CD4-positive, alpha-beta T cell treated with Interleukin-17A for 4 hours (primary cell): ENCODE measurements at regions not wholly inside any gene's neighbourhood (a gene's known extent, or its start where the extent isn't known, plus 50 kb on each side); places are given as distances from the start of the nearest gene placed in this dataset.

ENCODE experiments used
- DNase-seq: peaks from one replicate; pipeline ENCODE4 v3.0.0-alpha.2; 2020; ENCODE audit warnings: mixed read lengths

DNA sequence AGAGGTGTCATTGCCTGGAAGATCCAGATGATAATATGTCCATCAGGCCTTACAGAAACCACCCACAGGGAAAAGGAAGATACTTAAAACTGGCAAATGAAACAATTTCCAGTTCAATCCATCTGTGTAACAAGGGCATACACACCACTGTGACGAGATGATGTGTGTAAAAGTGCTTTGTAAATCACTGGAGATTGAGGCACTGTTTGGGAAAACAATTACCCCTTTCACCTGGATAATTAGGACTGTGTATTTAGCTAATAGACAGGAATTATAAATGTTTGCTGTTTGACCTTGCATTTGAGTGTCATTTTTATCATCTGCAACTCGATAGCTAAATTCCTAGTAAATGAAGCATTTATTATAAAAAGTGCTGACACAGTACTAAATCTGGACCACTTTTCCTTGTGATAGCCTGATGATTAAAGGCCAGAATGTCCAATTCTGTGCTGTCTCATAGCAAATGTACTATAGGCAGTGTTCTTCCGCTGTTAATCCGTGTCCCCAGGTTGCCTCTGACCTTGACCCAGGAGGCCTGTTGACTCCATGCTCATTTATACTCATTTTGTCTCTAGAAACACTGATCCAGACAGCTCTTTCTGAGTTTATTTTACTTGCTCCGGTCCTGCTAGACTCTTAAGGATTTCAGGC is 105.8 kb downstream of the LACC1 start:
- DNase-seq: no peak

DNA sequence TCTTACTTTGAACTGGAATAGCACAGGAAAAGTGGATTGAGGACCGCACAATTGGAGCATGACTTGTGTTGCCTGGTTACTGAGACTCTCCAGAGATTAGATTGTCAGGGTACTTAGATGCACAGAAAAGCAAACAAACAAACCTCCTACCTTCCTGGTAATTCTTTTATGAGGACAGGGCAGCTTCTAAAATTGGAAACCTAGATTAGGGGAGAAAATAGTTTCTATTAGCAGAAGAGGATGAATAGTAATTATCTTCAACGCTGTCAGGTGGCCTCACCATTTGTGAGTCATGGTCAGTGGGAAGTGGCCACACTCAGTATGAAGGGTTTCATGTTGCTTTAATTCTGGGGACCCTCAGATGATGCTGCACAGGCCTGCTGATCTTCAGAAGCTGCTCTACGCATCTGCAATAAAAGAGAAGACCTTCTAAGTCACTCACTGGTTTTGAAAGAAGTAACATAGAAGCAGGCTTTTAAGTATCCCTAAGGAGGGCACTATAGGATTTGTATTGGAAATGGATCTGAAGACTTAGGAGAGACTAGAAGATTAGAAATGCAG is 106.8 kb downstream of the LACC1 start:
- no peak for DNase-seq

DNA sequence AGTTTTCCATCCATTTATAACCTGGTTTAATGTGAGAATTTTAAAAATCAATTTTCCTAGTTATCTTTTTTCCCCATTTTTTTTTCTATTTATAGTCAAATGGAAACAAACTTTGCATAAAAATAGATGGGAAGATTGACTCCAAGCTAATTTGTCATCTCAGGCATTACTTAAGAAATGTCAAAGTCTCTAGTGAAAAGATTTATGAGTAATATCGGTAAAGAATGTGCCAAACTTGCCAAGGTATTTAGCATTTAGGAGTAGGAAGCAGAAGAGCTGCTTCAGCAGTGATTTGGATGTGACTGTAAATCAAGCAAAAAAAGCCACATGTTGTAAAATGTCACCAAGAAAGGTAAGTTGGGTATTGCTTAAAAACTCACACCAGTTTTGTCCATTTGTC is 108.6 kb downstream of the LACC1 start:
- no peak for DNase-seq

DNA sequence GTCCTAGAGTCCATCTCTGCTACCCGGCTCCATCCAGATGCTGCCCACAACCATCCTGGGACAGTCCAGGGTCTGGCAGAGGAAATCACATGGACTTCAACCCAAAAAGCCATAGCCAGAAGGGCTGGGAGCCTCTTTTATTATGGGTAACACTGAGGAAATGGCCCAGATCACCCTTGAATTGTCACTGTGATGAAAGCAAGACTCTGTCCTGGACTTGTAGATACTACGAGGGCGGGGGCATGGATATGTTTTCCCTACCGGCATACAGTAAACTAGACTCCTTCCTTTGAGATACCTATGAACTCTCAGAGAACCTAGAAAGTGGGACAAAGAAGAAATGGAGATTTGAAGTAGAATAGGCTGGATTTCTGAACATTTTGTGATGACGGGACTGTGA is 110.3 kb downstream of the LACC1 start:
- no peak for DNase-seq

DNA sequence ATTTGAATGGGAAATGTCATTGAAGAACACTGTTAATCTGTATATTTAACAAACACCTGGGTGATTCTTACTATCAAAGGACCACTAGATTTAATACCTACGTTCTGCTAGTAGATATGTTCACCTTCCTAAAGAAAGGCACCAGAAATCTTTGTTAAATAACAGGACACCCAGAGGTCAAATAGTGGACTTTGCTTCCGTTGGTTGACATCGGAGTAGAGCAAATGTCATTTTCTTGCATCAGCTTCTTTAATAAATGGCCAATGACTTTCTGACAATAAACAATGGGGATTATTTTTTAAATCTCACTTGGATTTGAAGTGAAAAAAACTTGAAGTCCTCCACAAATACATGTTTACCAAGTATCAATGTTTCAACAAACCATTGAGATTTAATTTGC is 111.1 kb downstream of the LACC1 start:
- no peak for DNase-seq

DNA sequence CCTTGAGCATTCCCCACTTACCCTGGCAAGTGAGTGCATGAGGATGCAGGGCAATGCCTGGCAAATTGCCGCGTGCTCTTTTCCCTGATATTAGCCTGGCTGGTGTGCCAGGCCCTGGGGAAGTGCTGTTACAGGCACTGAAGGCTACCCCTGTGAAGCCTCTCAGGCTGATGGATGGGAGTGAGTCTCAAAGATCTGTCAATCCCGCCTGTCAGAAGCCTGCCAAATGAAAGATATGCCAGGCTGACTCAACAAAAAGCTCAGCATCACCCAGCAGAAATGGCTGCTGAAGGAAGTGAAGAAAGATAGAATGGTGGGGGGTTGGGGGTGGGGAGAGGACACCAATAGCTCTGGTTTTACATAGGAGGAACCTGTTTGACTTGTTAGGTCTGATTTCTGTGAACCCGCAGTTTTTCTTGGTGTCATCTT is 112.1 kb downstream of the LACC1 start:
- DNase-seq: no peak

DNA sequence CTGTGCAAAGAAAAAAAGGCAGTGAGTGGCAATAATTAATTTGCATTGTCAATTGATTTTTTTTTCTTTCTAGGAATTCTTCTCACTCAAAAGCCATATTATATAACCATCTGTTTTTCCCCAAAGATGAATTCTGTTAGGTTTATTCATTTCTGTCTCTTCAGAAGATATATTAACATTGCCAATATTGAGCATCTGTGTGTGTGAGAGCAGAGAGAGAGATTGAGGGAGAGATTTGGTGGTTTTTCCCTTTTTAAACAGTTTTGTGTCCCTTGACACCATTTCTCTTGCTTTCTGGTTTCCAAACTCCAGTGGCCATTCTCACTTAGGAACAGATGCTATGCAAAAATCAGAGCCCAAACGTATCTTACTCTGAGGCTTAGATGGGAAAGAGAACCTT is 112.5 kb downstream of the LACC1 start:
- DNase-seq: no peak

DNA sequence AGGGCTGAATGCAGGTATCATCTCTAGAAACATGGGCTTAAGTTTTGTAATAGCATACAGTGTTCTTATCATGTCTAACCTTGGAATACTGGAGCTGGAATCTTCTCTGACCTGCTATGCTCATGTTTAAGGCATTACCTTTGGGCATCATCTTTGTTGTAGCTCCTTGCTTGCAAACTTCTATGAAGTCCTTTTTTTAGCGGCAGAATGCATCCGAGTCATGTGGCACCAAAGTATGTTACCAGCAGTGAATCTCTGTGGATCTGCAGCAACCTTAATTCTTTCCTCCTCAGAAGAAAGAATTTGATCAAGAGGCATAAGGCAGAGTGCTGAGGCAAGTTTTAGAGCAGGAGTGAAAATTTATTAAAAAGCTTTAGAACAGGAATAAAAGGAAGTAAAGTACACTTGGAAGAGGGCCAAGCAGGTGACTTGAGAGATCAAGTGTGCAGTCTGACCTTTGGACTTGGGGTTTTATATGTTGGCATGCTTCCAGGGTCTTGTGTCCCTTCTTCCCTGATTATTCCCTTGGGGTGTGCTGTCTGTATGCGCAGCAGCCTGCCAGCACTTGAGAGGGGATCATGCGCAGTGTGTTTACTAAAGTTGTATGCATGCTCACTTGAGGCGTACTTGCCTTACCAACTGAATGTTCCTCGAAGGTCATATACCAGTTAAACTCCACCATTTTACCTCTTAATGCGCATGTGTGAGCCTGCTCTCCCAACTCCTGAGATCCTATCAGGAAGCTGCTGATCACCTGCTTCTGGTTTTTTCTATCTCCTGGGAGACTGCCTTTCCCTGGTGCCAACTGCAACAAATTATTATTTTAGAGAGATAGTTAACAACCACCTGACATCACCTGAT is 115.5 kb downstream of the LACC1 start:
- DNase-seq: no peak

DNA sequence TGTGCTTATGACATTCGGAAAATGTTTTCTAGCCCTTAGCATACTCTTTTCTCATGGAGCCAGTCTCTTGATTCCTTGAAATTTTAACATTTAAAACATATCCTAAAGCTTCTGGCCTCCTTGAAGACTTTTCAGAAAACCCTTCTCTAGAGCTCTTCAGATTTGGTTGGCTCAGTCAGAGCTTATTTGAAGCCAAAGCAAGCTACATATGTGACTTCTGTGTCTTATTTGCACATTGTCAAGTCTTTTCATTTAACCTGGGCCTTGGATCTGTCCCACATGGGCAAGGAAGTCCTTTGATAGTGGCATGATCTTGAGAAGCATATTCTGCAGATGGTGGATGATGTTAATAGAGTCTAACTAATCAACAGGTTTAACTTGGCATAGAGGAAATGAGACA is 116.5 kb downstream of the LACC1 start:
- DNase-seq: no peak

DNA sequence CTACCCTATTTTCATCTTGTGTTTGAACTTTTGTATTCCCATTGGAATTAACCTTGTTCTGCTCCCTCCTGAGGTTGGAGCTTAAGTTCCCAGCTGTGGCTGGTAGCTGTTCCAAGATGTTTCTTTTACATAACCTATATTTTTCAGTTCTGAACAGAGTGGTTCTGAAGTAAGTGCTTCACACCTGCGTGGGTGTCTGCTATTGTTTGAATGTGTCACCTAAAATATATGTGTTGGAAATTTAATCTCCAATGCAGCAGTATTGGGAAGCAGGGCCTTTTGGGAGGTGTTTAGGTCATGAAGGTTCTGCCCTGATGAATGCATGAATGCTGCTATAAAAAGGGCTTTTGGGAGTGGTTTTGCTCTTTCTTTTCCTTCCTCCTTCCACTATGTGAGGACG is 123.8 kb downstream of the LACC1 start:
- no peak for DNase-seq

DNA sequence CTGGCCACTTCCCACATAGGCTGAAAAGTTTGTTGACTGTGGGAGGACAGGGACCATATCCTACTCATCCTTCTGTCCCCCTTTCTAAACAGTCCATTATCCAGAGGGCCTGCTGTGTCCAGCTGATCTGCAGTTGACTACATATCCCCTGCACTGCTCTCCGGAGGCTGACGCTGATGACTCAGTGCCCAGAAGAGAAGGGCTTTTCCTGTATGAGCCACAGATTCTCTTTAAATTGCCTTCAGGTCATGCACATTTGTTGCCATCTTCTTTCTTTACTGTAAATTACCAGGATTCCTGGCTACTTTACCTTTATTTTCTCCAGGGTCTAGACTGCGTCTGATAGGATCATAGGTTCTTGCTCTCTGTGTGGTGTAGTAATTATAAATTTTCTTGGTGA is 125.2 kb downstream of the LACC1 start:
- DNase-seq: no peak

DNA sequence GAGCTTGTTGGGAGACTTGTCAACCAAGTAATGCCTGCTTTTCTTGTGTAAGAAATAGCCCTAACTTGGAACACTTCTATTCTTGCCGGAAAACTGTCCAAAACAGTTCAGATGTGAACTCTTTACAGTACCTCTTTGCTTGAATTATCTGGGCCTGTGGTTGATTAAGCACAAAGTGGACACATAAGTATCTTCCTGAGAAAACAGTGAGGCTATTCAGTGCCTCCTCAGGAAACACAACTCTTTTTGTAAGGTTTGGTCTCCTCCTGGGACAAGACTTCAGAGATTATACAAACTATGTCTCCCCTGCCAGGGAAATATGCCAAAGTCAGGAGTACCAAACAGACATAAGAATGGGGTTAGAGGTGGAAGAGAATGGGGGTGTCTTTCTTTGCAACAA is 127.7 kb downstream of the LACC1 start:
- no peak for DNase-seq

DNA sequence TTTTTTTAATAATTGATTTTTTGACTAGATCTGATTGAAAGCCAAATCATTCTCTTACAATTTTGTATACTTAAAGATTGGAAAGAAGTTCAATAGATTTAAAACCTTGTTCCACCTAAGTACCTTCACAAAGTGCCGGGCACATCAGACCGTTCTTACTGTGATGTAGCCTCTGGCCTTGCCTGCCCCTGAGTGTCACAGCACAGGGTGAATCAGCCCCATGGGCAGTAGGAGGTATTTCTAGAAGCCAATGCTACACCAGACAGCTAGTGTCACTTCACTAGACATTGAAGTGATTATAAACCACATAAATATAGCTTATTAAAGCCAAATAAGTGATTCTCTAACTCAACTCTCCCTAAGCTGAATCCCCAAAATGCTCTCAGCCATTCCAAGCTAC is 131.3 kb downstream of the LACC1 start:
- DNase-seq: no peak

DNA sequence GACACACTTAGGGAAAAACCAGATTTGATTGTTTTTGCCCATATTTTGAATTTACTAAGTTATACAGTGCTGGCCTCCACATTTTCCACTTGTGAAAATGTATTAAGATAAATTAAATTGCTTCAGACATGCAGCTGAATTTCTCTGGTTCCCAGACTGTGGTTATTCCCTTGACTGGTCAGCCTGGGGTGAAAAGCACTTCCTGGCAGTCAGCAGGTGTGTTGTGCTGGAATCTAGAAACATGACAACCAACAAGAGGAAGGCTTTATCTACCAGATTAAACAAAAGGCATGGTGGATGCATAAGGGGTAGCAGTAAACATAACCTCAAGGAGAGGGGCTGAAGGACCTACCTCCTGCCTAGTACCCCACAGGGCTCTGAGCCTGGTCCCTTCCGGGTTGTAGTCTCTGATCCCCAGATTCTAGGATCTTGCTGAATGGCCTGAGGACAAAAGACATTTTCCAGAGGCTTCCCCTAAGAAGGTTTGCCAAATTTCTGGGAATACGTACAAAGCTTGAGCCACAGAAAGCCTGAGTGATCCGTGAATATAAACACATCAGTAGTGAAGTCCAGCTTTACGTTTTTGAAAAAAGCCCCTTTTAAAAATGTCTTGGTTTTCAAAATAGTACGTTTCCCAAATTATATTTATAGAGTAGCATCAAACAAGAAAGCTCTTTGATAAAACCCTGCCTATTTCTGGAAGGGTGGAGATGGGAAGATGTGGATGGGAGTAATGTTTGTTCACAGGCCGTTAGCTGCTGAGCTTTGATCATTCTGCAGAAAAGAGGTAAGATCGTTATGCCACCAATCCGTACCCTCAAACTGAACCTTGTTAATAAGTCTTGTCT is 133.4 kb downstream of the LACC1 start:
- no peak for DNase-seq

DNA sequence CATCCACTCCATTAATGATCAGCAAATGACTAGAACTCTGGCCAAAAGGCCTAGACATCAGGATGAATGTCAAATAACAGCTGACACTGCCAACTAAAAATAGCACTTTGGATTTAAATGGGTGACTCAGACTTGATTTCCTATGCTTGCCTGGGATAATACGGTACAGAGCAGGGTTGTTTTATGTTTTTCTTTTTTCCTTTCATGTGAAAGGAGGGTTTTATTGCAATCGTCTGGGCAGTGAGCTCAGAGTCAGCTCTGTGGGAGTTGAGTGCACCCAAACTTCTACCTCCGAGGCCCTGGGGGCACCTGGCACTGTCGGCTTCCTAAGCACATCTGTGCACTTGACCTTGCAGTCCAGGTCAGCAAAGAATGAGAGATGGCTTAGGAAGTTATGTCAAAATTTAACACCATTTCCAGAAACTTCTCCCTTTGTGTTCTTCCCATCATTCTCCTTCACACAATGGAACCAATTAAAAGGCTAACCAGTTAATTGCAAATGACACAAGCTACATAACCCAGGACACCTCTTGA is 134.1 kb downstream of the LACC1 start:
- DNase-seq: no peak

DNA sequence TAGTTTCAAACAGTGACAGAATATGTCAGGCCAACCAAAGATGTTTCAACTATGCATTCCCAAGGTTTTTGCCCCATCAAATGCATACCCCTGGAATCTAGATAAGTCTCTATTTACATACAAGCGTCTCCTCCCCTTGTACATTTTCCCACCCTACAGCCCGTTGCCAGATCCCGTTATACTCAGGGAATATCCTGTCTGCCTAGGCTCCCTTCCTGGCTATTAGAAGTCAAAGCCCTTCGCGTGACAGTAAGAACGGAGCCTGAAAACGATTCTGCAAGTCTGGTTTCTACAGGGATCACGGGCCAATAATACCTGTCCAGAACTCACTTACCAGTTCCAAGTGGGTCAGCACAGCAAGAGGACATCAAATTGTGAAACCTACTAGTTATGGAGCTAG is 134.8 kb downstream of the LACC1 start:
- no peak for DNase-seq

DNA sequence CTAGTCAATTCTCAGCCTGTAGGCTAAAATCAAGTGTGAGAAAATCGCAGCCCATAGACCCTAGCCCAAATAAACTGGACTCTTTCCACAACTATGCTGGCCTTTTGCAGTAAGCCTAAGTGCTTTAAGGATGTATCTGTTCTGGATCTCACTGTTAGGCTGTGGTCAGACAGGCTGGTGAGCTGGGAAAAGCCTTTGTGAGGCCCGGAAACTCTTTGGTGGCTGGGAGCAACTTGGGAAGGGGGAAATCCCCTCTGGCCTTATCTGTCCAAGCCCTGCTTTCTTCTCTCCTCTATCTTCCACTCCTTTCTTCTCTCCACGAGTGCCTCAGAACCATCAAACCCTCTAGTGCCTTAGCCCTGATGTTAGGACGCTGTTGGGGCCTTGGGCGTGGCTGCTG is 135.4 kb downstream of the LACC1 start:
- no peak for DNase-seq

DNA sequence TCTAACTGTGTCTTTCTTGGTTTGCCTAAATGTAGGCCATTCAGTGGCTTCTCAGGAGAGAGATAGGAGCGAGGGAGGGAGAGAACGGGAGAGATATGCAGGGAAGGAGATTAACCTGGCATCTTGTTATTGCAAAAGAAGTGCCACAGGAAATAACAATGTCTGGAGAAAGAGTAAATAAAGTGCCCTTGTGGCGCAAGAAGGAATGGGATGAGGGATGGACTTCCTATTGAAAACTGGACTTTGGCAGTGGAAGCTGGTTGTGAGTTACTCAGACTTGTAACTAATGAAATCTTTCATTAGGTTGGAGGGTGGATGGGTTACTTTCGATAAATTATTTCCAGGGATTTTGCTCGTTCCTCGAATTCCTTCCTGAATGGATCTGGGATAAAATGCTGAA is 136.1 kb downstream of the LACC1 start:
- DNase-seq: no peak

DNA sequence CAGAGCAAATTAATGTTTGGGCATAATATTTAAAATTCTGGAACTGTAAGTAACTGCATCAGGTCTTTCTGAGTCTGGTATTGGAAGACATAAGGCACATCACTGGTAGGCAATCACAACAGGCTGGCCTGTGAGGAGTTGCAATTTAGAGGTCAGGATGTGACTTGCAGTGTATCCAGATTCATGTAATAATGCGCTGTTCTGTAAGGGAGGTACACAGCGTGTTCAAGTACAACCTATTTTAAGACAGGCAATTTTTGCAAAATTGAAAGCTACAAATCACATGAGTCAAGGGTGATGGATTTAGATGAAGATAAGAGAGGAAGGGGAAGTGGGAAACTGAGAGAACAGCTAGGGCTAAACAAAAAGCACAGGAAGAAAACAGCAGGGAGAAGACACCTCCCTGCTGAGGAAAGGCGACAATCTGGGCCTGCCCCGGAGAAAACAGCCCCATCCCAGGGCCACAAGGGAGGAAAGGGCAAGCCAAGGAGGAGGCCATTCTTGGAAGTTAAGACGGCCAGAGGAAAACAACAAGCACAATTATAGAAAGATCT is 138.1 kb downstream of the LACC1 start:
- no peak for DNase-seq

DNA sequence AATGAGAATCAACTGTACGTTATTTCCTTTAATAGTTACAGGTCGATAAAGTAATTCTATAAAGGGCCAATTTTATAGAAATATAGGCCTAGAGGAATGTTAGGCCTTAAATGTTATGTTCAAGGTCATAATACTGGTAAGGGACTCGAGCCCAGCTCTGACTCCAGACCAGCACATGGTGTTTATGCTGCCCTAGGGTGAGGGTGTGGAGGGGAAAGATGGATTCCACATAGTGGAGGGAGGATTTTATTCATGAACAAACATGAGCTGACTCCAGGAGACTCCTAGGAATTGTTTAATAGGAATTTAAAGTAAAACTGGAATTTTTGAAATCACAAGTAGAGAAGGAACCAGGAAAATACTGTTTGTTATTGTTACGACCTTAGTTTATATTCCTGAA is 139.9 kb downstream of the LACC1 start:
- DNase-seq: no peak

DNA sequence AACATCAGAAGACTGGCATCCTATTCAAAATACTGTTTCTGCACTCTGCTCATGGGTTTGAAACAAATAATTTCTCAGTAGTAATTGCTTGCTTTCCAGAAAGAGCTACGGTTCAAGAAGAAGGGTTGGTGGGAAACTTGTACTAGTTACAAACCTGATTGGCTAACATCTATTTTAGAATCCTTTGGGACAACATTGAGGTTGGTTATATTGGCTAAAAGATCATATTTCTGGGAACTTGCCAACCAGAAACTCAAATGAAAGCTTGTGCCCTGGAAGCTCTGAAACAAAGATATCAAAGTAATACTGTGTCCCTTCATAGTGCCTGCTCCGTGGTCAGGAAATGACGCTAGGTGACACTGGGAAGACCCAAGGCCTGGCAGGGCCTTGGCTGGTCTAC is 141.7 kb downstream of the LACC1 start:
- DNase-seq: no peak

DNA sequence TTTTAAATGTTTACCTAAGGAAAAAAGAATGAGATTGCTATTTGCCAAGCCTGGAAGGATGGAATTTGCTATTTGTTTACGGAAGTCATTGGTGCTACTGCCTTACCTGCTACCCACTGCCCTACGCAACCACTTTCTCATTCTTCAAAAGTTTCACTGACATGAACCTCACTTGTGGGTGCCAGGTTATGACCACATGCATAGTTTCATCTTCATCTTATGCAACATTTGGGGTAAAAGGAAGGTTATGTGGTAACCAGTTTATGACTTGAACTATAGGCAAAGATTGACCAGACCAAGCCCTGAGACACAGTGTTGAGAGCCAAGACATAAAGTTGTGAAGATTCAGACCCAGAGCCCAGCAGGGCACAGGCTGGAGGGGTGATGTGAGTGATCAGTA is 142.5 kb downstream of the LACC1 start:
- no peak for DNase-seq
